ENCODE measurements at regions not wholly inside any gene's neighbourhood (a gene's known extent, or its start where the extent isn't known, plus 50 kb on each side); places are given as distances from the start of the nearest gene placed in this dataset.

GRCh38 chr15:88986949-88987590 lies 73.9 kb upstream of the MFGE8 start (continued):
- TF ChIP-seq TBX3 (IDR thresholded peaks at IDR 0.05; ENCODE audit: borderline replicate concordance) (no peak), ZBTB33 (CRISPR knock-in tag; IDR thresholded peaks at IDR 0.05) (no peak), RXRB (CRISPR knock-in tag; IDR thresholded peaks at IDR 0.05; ENCODE audit: borderline replicate concordance) (no peak), PITX1 (CRISPR knock-in tag; IDR thresholded peaks at IDR 0.05) (no peak), ZNF607 (CRISPR knock-in tag; IDR thresholded peaks at IDR 0.05; ENCODE audit: borderline replicate concordance) (no peak)

GRCh38 chr15:88987591-88987933 lies 74.4 kb upstream of the MFGE8 start:
- Histone ChIP-seq H3K36me3 (replicated peaks in 1 of 2; ENCODE audit: control insufficient read depth in 1 of 2, insufficient read depth in 2 of 2, low read length in 2 of 2) (no peaks in the 10 kb centered on the region), H3K4me1 (ENCODE audit: insufficient read depth, low read length) (peaks cover 18% of the 10 kb centered on the region), H4K20me1 (ENCODE audit: insufficient read depth, low read length) (no peaks in the 10 kb centered on the region), H3K27me3 (ENCODE audit: control insufficient read depth in 1 of 2, insufficient read depth in 2 of 2, low read length in 2 of 2) (peaks cover 0 to 2% of the 10 kb centered on the region in 2 experiments; a peak in 1 of 5 replicates), H3K27ac (ENCODE audit: extremely low read length, insufficient read depth, low read length) (no peak overlapping the region), H3K4me2 (ENCODE audit: low read depth, low read length) (no peak overlapping the region), H3K9ac (ENCODE audit: insufficient read depth, low read depth, low read length) (no peak overlapping the region), H3K4me3 (replicated peaks in 1 of 3; ENCODE audit: insufficient read depth in 1 of 3, low read depth in 2 of 3, low read length in 3 of 3) (peak overlapping the region in 1 of 3 experiments; percentile 2; a peak in 1 of 6 replicates), H3K9me3 (ENCODE audit: low read length) (no peaks in the 10 kb centered on the region), H2AFZ (ENCODE audit: low read length) (no peak overlapping the region), H3K79me2 (ENCODE audit: insufficient read depth, low read length) (no peaks in the 10 kb centered on the region)
- FAIRE-seq (no peak), ATAC-seq (peak; percentile 47; the same call in 2 of the 3 replicates), DNase-seq (ENCODE audit: low spot score) (no peak)
- CTCF ChIA-PET (ENCODE audit: low intra/inter-chr PET ratio, low total read pairs): no interaction called here
- TF ChIP-seq TFDP1 (CRISPR knock-in tag; IDR thresholded peaks at IDR 0.05; ENCODE audit: borderline replicate concordance) (no peak), ESRRA (CRISPR knock-in tag; IDR thresholded peaks at IDR 0.05; ENCODE audit: low read depth) (peak; percentile 69; the same call in 1 of the 2 replicates)
- 38% methylated on average over 5 of the region's 7 CpGs for WGBS (ENCODE audit: low lambda C conversion rate)
- in situ Hi-C loops (cut with HindIII; ENCODE audit: extremely low pct_ligation_motif_present, low pct_unique_long_range_greater_than_20kb): no loop called here
- no TSS peak for BruUV-seq (replicated peaks)
- POLR2A ChIA-PET: no interaction called here
- intact Hi-C loops (cut with micrococcal nuclease; ENCODE audit: unreplicated experiment): no loop called here
